ENCODE measurements at regions not wholly inside any gene's neighbourhood (a gene's known extent, or its start where the extent isn't known, plus 50 kb on each side); places are given as distances from the start of the nearest gene placed in this dataset.

- TF ChIP-seq POLR2A (IDR thresholded peaks at IDR 0.05): no peak
- TF ChIP-seq, protein P1, sequence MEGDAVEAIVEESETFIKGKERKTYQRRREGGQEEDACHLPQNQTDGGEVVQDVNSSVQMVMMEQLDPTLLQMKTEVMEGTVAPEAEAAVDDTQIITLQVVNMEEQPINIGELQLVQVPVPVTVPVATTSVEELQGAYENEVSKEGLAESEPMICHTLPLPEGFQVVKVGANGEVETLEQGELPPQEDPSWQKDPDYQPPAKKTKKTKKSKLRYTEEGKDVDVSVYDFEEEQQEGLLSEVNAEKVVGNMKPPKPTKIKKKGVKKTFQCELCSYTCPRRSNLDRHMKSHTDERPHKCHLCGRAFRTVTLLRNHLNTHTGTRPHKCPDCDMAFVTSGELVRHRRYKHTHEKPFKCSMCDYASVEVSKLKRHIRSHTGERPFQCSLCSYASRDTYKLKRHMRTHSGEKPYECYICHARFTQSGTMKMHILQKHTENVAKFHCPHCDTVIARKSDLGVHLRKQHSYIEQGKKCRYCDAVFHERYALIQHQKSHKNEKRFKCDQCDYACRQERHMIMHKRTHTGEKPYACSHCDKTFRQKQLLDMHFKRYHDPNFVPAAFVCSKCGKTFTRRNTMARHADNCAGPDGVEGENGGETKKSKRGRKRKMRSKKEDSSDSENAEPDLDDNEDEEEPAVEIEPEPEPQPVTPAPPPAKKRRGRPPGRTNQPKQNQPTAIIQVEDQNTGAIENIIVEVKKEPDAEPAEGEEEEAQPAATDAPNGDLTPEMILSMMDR (IDR thresholded peaks at IDR 0.05): no peak
- no peak for TF ChIP-seq POLR2AphosphoS5 (IDR thresholded peaks at IDR 0.05)
Measured at GRCh38 chr18:70961939-70962338, 673.1 kb downstream of the SOCS6 start.

Data from suprapubic skin (tissue), 4 donors.